Right atrium auricular region (tissue), 2 donors: ENCODE measurements at regions not wholly inside any gene's neighbourhood (a gene's known extent, or its start where the extent isn't known, plus 50 kb on each side); places are given as distances from the start of the nearest gene placed in this dataset.

Source experiments
- DNase-seq: peaks from one replicate; pipeline ENCODE4 v3.0.0-alpha.2; 2019; ENCODE audit warnings: low spot score
- H3K27ac ChIP-seq, 2 donors: fragments of 200-600 bp; sonication (generic); 1 replicate in 1 of 2; 2 replicates in 1 of 2; pipeline ENCODE4 v1.5.1; 2016 to 2019
- H3K27me3 ChIP-seq, 2 donors: fragments of 200-600 bp; sonication (generic); one replicate each; pipeline versions ENCODE4 v1.5.1 to v1.6.0; 2017 to 2019
- H3K36me3 ChIP-seq: fragments of 200-600 bp; sonication (generic); one replicate; pipeline ENCODE4 v1.5.1; 2016
- H3K4me1 ChIP-seq, 2 donors: fragments of 200-600 bp; sonication (generic); one replicate each; pipeline versions ENCODE4 v1.5.1 to v1.6.0; 2017 to 2019
- H3K4me3 ChIP-seq, 2 donors: fragments of 200-600 bp; sonication (generic); 1 replicate in 1 of 2; 2 replicates in 1 of 2; pipeline ENCODE4 v1.5.1; 2017 to 2019; ENCODE audit warnings: mild to moderate bottlenecking in 1 of 2, moderate library complexity in 1 of 2
- H3K9me3 ChIP-seq, 2 donors: fragments of 200-600 bp; sonication (generic); one replicate each; pipeline ENCODE4 v1.5.1; 2019
- CTCF ChIP-seq, 2 donors: fragments of 200-600 bp; sonication (generic); IDR thresholded peaks; one replicate each; pipeline ENCODE4 v1.5.1; 2019; ENCODE audit warnings: antibody characterized with exemption in 2 of 2

- Histone ChIP-seq H3K4me1 (no peaks in the 10 kb centered on the region), H3K9me3 (no peaks in the 10 kb centered on the region), H3K36me3 (no peaks in the 10 kb centered on the region), H3K27ac (no peak overlapping the region), H3K4me3 (no peak overlapping the region), H3K27me3 (no peaks in the 10 kb centered on the region)
- TF ChIP-seq CTCF (IDR thresholded peaks at IDR 0.05) = no peak
- no peak for DNase-seq
Measured at GRCh38 chr5:3194684-3195083, 400.9 kb upstream of the IRX1 start.

GRCh38 chr5:3194271-3194670 lies 401.4 kb upstream of the IRX1 start:
- Histone ChIP-seq H3K9me3 (no peaks in the 10 kb centered on the region), H3K36me3 (no peaks in the 10 kb centered on the region), H3K4me3 (no peak overlapping the region), H3K27me3 (no peaks in the 10 kb centered on the region), H3K27ac (no peak overlapping the region), H3K4me1 (no peaks in the 10 kb centered on the region)
- TF ChIP-seq CTCF (IDR thresholded peaks at IDR 0.05) = no peak
- no peak for DNase-seq

GRCh38 chr5:3191585-3191984 lies 404.0 kb upstream of the IRX1 start:
- DNase-seq = no peak
- Histone ChIP-seq H3K27ac (no peak overlapping the region), H3K9me3 (no peaks in the 10 kb centered on the region), H3K4me3 (no peak overlapping the region), H3K36me3 (no peaks in the 10 kb centered on the region), H3K4me1 (no peaks in the 10 kb centered on the region), H3K27me3 (no peaks in the 10 kb centered on the region)
- no peak for TF ChIP-seq CTCF (IDR thresholded peaks at IDR 0.05)

GRCh38 chr5:3190930-3191329 lies 404.7 kb upstream of the IRX1 start:
- H3K4me3 ChIP-seq = no peak overlapping the region
- H3K36me3 ChIP-seq = no peaks in the 10 kb centered on the region
- no peaks in the 10 kb centered on the region for H3K9me3 ChIP-seq
- no peak for DNase-seq
- no peak for TF ChIP-seq CTCF (IDR thresholded peaks at IDR 0.05)
- H3K27ac ChIP-seq = no peak overlapping the region
- H3K27me3 ChIP-seq = no peaks in the 10 kb centered on the region
- no peaks in the 10 kb centered on the region for H3K4me1 ChIP-seq

- Histone ChIP-seq H3K27me3 (no peaks in the 10 kb centered on the region), H3K27ac (no peak overlapping the region), H3K9me3 (no peaks in the 10 kb centered on the region), H3K4me1 (no peaks in the 10 kb centered on the region), H3K36me3 (no peaks in the 10 kb centered on the region), H3K4me3 (no peak overlapping the region)
- TF ChIP-seq CTCF (IDR thresholded peaks at IDR 0.05) = no peak
- DNase-seq = no peak
Measured at GRCh38 chr5:3190433-3190832, 405.2 kb upstream of the IRX1 start.

- Histone ChIP-seq H3K9me3 (no peaks in the 10 kb centered on the region), H3K27me3 (no peaks in the 10 kb centered on the region), H3K36me3 (no peaks in the 10 kb centered on the region), H3K4me1 (no peaks in the 10 kb centered on the region), H3K4me3 (no peak overlapping the region), H3K27ac (no peak overlapping the region)
- no peak for DNase-seq
- no peak for TF ChIP-seq CTCF (IDR thresholded peaks at IDR 0.05)
Measured at GRCh38 chr5:3187771-3188425, 407.7 kb upstream of the IRX1 start.
